B cell (primary cell): ENCODE measurements at regions not wholly inside any gene's neighbourhood (a gene's known extent, or its start where the extent isn't known, plus 50 kb on each side); places are given as distances from the start of the nearest gene placed in this dataset.

Experiments
- EZH2 ChIP-seq: IDR thresholded peaks from 2 replicates; pipeline ENCODE4 v1.6.1; 2012; ENCODE audit warnings: borderline replicate concordance, low read depth, mild to moderate bottlenecking, moderate library complexity, low read length; ENCODE audit not compliant: insufficient read depth, poor library complexity, severe bottlenecking
- TF ChIP-seq, protein P1 (sequence below): fragments of 200-600 bp; IDR thresholded peaks from one replicate; pipeline ENCODE4 v1.8.0; 2022; ENCODE audit warnings: antibody characterized with exemption, mild to moderate bottlenecking

GRCh38 chr3:78204977-78205376, 1165.1 kb downstream of the ROBO2 start:
- TF ChIP-seq, protein P1, sequence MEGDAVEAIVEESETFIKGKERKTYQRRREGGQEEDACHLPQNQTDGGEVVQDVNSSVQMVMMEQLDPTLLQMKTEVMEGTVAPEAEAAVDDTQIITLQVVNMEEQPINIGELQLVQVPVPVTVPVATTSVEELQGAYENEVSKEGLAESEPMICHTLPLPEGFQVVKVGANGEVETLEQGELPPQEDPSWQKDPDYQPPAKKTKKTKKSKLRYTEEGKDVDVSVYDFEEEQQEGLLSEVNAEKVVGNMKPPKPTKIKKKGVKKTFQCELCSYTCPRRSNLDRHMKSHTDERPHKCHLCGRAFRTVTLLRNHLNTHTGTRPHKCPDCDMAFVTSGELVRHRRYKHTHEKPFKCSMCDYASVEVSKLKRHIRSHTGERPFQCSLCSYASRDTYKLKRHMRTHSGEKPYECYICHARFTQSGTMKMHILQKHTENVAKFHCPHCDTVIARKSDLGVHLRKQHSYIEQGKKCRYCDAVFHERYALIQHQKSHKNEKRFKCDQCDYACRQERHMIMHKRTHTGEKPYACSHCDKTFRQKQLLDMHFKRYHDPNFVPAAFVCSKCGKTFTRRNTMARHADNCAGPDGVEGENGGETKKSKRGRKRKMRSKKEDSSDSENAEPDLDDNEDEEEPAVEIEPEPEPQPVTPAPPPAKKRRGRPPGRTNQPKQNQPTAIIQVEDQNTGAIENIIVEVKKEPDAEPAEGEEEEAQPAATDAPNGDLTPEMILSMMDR = no peak
- TF ChIP-seq EZH2 = no peak
